ENCODE measurements at regions not wholly inside any gene's neighbourhood (a gene's known extent, or its start where the extent isn't known, plus 50 kb on each side); places are given as distances from the start of the nearest gene placed in this dataset.
"Not testable (repeated sequence)": the region's sequence is repeated elsewhere in the genome, so short reads cannot be mapped to it uniquely, and the experiment has no call there.

DNA sequence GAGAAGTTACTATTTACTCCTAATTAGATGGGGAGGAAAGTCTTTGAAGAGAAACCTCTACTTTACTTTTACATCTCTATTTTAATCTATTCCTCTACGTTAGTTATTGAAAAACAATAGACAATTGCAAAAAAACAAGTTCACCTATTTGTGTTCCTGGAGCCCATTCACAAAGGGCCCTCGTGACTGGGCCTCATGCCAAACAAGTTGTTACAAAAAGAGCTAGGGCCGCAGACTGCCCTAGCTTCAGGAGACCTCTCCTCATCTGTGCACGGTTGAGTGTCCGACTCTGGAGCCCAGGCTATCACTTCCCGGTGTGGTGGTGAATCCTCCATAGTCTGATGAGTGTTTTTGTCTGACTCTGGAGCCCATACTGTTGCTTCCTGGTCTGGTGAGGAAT is 190.9 kb downstream of the ZNF486 start:
- Histone ChIP-seq H3K27me3 (ENCODE audit: control insufficient read depth, insufficient read depth, low read length) (no peaks in the 10 kb centered on the region), H3K4me3 (ENCODE audit: insufficient read depth, low read depth, low read length) (no peak overlapping the region), H3K36me3 (replicated peaks; ENCODE audit: control insufficient read depth, insufficient read depth, low read length) (no peaks in the 10 kb centered on the region)
- DNase-seq = no peak

DNA sequence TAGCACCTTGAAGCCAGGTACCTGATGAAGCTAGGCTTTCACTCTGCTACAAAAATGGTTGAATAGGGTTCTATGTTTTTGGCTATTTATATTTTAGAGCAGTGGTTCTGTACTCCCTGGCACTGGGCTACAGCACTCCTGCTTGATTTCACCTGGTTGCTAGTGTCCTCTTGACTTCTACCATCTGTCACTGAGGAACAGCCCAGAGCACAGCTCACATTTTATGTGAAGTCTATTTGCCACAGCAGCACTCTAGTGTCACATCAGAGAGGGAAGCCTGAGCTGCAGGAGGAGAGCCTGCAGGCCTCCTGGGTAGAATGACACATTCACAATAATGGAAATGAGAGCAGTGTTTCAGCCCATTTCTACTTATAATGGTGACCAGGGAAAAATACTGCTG is 184.2 kb downstream of the ZNF486 start:
- DNase-seq = no peak
- Histone ChIP-seq H3K36me3 (replicated peaks; ENCODE audit: control insufficient read depth, insufficient read depth, low read length) (no peaks in the 10 kb centered on the region), H3K4me3 (ENCODE audit: insufficient read depth, low read depth, low read length) (no peak overlapping the region), H3K27me3 (ENCODE audit: control insufficient read depth, insufficient read depth, low read length) (no peaks in the 10 kb centered on the region)

DNA sequence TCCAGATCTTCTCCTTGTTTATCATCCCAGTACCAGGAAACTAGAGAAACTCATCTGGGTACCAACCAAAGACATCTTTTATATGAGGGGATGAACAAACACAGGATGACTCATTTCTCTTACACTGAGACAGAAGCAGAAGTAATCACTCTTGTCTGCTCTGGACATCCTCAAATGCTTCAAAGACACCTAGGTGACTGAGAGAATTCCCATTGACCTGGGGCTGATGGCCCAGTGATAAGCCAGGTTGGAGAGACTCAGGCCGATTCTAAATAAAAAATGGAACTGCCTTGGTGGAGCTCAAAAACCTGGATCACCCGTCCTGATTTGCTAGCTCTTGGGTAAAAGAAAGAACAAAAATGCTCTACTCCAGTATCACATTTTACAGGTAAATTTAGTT is 182.2 kb downstream of the ZNF486 start:
- DNase-seq = no peak

DNA sequence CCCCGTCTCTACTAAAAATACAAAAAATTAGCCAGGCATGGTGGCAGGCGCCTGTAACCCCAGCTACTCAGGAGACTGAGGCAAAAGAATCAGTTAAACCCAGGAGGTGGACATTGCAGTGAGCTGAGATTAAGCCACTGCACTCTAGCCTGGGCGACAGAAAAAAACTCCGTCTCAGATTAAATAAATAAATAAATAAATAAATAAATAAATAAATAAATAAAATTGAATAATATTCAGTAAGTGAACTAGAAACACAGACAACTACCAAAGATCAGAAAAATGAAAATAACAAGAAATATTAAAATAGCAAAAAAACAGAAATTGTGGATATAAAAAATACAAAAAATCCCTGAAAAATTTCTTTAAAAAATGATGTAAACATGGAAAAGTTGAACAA is 172.4 kb downstream of the ZNF486 start:
- Histone ChIP-seq H3K27me3 (ENCODE audit: control insufficient read depth, insufficient read depth, low read length) (no peaks in the 10 kb centered on the region), H3K4me3 (ENCODE audit: insufficient read depth, low read depth, low read length) (no peak overlapping the region), H3K36me3 (replicated peaks; ENCODE audit: control insufficient read depth, insufficient read depth, low read length) (no peaks in the 10 kb centered on the region)
- no peak for DNase-seq

More for the DNA sequence above, 182.2 kb downstream of the ZNF486 start:
- Histone ChIP-seq H3K36me3 (replicated peaks; ENCODE audit: control insufficient read depth, insufficient read depth, low read length) (no peaks in the 10 kb centered on the region), H3K4me3 (ENCODE audit: insufficient read depth, low read depth, low read length) (no peak overlapping the region), H3K27me3 (ENCODE audit: control insufficient read depth, insufficient read depth, low read length) (no peaks in the 10 kb centered on the region)

DNA sequence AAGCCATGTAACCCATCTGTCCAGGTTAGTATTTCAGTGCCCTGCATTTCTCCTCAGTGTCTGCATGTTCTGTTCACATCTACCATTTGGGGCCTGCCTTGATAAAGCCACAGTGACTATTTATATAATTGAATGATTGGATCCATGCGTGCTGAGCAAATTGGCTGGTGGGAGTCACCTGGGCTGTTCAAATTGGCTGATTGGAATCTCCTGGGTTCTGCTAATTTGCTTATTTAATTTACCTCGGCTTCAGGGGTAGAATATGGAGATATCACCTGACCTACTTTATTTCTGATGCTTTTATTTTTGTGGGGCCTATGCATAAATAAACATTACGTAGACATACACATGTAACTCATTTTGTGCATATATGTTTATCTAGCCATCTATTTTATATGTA is 167.7 kb downstream of the ZNF486 start:
- H3K27me3 ChIP-seq (ENCODE audit: control insufficient read depth, insufficient read depth, low read length) = no peaks in the 10 kb centered on the region

DNA sequence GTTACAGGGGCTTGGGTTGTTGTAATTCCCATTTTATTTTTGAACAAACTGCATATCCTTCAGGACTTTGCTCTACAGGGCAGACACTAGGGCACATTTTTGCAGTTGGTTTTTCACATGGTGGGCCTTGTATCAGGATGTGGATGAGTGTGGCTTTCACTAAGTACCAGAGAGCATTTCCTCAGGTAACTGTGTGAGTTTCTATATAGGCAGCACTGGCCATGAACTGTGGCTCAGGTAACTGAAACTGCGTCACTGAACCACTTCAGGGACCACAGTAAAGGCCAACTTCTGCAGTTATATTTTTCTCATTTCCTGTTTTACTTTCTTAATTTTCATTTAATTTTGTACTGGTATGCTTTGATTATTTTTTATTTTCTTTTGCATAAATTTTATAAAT is 166.5 kb downstream of the ZNF486 start:
- no peaks in the 10 kb centered on the region for H3K36me3 ChIP-seq (replicated peaks; ENCODE audit: control insufficient read depth, insufficient read depth, low read length)
- no peaks in the 10 kb centered on the region for H3K27me3 ChIP-seq (ENCODE audit: control insufficient read depth, insufficient read depth, low read length)
- no peak overlapping the region for H3K4me3 ChIP-seq (ENCODE audit: insufficient read depth, low read depth, low read length)
- no peak for DNase-seq

More for the DNA sequence above, 167.7 kb downstream of the ZNF486 start:
- no peak for DNase-seq
- no peaks in the 10 kb centered on the region for H3K36me3 ChIP-seq (replicated peaks; ENCODE audit: control insufficient read depth, insufficient read depth, low read length)
- H3K4me3 ChIP-seq (ENCODE audit: insufficient read depth, low read depth, low read length) = no peak overlapping the region

DNA sequence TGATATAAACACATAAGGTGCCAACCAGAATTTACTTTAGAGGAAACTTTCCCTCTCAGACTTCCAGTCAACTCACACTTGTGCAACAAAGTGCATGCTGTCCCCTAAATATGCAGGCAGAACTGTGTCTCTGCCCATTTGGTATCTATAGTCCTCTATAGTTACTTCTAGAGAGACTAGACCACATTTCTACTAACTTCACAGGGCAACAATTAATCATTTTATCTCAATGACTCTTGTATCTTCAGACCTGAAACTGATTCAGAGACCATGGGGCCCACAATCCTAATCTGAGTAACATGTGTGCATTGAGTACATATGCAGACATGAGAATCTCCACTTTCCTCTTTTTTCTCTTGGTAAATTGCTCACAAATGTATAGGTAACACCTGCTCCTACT is 158.1 kb downstream of the ZNF486 start:
- no peak for DNase-seq
- no peak overlapping the region for H3K4me3 ChIP-seq (ENCODE audit: insufficient read depth, low read depth, low read length)
- no peaks in the 10 kb centered on the region for H3K27me3 ChIP-seq (ENCODE audit: control insufficient read depth, insufficient read depth, low read length)
- no peaks in the 10 kb centered on the region for H3K36me3 ChIP-seq (replicated peaks; ENCODE audit: control insufficient read depth, insufficient read depth, low read length)

DNA sequence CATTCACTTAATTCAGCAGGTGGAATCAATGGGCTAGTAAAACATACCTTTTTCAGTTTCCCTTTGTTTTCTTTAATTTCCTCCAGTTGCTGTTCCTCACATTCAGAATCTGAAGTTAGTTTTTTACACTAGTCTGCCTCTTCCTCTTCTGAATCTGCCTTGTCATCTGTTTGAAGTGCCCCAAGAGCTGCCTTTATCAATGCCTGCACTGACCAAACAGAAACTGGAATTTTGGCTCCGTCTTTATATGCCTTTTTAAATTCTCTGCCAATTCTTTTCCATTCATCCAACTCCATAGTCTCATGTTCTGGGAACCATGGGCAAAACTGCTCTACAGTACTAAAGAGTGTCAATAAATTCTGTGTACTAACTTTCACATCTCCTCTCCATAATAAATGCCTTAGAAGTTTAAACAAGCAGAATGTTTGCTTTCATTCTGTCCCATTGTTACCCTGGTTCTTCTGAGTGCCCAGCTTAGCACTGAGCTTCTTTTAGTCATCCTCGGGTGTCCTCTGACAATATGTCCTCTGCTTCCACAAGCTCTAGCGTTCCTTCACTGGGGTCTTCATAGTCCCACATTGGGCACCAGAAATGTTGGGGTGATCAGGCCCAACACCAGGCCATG is 154.2 kb downstream of the ZNF486 start:
- no peak for DNase-seq
- Histone ChIP-seq H3K4me3 (ENCODE audit: insufficient read depth, low read depth, low read length) (no peak overlapping the region), H3K27me3 (ENCODE audit: control insufficient read depth, insufficient read depth, low read length) (no peaks in the 10 kb centered on the region), H3K36me3 (replicated peaks; ENCODE audit: control insufficient read depth, insufficient read depth, low read length) (no peaks in the 10 kb centered on the region)

DNA sequence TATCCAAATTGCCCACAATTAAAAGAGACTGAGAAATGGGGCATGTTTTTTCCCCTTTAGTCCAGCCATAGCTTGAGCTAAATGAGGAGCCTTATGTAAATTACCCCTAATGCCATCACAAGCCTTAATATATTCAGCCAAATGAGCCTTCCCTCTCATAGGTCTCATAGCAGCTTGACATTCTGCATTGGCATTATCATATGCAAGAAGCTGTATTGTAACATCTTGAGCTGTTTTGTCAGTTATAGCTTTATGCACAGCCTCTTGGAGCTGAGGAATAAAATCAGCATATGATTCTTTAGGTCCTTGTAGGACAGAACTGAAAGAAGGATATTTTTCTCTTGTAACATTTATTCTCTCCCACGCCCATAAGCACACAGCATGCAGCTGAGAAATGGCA is 153.2 kb downstream of the ZNF486 start:
- H3K36me3 ChIP-seq (replicated peaks; ENCODE audit: control insufficient read depth, insufficient read depth, low read length) = no peaks in the 10 kb centered on the region
- H3K4me3 ChIP-seq (ENCODE audit: insufficient read depth, low read depth, low read length) = no peak overlapping the region
- H3K27me3 ChIP-seq (ENCODE audit: control insufficient read depth, insufficient read depth, low read length) = no peaks in the 10 kb centered on the region
- no peak for DNase-seq

DNA sequence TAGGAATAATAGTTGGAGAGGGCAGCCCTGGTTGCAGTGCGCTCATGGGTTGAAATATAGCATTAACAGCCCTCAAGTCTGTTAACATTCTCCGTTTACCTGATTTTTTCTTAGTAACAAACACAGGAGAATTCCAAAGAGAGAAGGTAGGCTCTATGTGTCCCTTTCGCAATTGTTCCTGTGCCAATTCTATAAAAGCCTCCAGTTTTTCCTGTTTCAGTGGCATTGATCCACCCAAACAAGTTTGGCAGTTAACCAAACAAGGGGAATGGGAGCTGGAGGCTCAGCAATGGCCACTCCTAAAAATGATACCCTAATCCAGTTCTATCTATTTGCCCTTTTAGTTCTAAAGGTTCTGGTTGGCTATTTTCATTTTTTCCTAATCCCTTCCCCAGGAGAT is 151.6 kb downstream of the ZNF486 start:
- Histone ChIP-seq H3K4me3 (ENCODE audit: insufficient read depth, low read depth, low read length) (no peak overlapping the region), H3K27me3 (ENCODE audit: control insufficient read depth, insufficient read depth, low read length) (no peaks in the 10 kb centered on the region), H3K36me3 (replicated peaks; ENCODE audit: control insufficient read depth, insufficient read depth, low read length) (no peaks in the 10 kb centered on the region)
- DNase-seq = no peak

DNA sequence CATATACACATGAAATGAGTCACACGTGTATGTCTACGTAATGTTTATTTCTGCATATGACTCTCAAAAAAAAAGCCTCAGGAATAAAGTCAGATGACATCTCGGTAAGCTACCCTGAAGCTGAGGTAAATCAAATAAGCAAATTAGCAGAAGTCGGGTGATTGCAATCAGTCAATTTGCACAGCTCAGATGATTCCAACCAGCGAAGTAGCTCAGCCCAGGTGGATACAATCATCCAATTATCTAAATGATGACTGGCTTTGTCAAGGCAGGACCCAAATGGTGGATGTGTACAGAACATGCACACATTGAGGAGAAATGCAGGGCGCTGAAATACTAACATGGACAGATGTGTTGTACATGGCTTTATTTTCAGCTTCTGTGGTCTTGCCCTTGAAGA is 148.5 kb downstream of the ZNF486 start:
- Histone ChIP-seq H3K36me3 (replicated peaks; ENCODE audit: control insufficient read depth, insufficient read depth, low read length) (no peaks in the 10 kb centered on the region), H3K4me3 (ENCODE audit: insufficient read depth, low read depth, low read length) (no peak overlapping the region), H3K27me3 (ENCODE audit: control insufficient read depth, insufficient read depth, low read length) (no peaks in the 10 kb centered on the region)
- DNase-seq = no peak

DNA sequence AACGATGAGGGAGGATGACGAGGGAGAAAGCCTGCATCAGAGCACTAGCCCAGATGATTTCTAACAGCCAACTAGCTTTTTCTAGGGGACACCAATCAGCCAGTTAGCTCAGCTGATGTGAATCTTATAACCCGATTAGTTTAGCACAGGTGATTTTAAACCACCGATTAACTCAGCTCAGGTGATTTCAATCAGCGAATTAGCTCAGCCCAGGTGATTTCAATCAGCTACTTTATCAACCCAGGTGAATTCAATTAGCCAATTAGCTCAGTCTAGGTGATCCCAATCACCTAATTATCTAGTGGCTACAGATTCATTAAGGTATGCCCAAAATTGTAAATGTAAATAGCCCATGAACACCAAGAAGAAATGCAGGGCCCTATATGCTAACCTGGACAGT is 146.9 kb downstream of the ZNF486 start:
- Histone ChIP-seq H3K27me3 (ENCODE audit: control insufficient read depth, insufficient read depth, low read length) (no peaks in the 10 kb centered on the region), H3K4me3 (ENCODE audit: insufficient read depth, low read depth, low read length) (no peak overlapping the region), H3K36me3 (replicated peaks; ENCODE audit: control insufficient read depth, insufficient read depth, low read length) (no peaks in the 10 kb centered on the region)
- no peak for DNase-seq

DNA sequence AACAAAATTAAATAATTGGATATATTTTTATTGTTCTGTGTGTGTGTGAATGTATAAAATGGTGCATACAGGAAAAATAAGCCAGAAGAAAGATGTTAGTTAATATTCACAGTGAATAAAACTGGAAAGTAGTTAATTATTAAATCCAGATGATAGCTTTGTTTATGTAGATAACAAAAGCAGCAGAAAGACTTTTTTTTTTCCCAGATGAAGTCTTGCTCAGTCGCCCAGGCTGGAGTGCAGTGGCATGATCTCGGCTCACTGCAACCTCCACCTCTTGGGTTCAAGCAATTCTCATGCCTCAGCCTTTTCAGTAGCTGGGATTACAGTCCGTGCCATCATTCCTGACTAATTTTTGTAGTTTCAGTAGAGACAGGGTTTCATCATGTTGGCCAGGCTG is 140.1 kb downstream of the ZNF486 start:
- no peaks in the 10 kb centered on the region for H3K36me3 ChIP-seq (replicated peaks; ENCODE audit: control insufficient read depth, insufficient read depth, low read length)

DNA sequence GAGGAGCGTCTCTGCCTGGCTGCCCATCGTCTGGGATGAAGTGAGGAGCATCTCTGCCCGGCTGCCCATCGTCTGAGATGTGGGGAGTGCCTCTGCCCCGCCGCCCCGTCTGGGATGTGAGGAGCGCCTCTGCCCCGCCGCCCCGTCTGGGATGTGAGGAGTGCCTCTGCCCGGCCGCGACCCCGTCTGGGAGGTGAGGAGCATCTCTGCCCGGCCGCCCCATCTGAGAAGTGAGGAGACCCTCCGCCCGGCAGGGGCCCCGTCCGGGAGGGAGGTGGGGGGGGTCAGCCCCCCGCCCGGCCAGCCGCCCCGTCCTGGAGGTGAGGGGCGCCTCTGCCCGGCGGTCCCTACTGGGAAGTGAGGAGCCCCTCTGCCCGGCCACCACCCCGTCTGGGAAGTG is 129.3 kb downstream of the ZNF486 start:
- H3K36me3 ChIP-seq (replicated peaks; ENCODE audit: control insufficient read depth, insufficient read depth, low read length); DNase-seq; H3K4me3 ChIP-seq (ENCODE audit: insufficient read depth, low read depth, low read length); H3K27me3 ChIP-seq (ENCODE audit: control insufficient read depth, insufficient read depth, low read length): not testable (repeated sequence)

More for the DNA sequence above, 140.1 kb downstream of the ZNF486 start:
- no peak overlapping the region for H3K4me3 ChIP-seq (ENCODE audit: insufficient read depth, low read depth, low read length)
- H3K27me3 ChIP-seq (ENCODE audit: control insufficient read depth, insufficient read depth, low read length) = no peaks in the 10 kb centered on the region
- DNase-seq = no peak

DNA sequence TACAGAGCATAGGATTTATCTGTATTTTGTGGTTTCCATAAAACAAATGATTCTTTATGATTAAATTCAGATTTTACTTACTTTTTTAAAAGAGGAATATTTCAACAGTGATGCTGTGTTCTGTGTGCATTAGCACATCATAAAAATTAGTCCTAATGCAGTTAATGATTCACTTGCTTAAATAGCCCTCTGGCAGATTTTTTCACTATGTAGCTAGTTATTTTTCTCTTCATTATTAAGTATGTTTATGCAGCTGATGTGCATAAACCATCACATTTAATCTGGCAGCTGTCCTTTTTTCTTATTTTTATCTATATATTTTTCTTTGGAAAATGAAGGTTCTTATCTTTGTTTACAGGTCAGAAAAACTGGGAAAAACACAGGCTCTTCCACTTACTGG is 127.2 kb downstream of the ZNF486 start:
- H3K36me3 ChIP-seq (replicated peaks; ENCODE audit: control insufficient read depth, insufficient read depth, low read length) = no peaks in the 10 kb centered on the region
- no peak overlapping the region for H3K4me3 ChIP-seq (ENCODE audit: insufficient read depth, low read depth, low read length)
- DNase-seq = no peak
- H3K27me3 ChIP-seq (ENCODE audit: control insufficient read depth, insufficient read depth, low read length) = no peaks in the 10 kb centered on the region

DNA sequence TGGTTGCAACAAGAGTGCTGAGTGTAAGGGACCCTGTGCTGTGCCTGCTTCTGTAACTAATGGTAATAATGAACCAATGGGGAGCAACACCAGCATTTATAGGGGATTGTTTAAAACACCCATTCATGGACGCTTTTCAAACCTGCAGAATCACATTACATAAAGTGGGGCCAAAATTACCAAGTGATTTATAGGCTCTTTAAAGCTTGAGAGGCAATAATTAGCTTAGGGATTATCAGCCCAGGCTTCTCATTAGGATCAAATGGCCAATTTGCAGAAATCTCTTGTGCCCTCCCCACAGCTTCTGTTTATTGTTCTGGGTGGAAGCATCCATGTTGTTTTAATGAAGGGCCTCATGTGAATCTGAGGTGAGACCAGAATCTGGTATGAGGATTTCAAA is 125.5 kb downstream of the ZNF486 start:
- DNase-seq; H3K36me3 ChIP-seq (replicated peaks; ENCODE audit: control insufficient read depth, insufficient read depth, low read length); H3K27me3 ChIP-seq (ENCODE audit: control insufficient read depth, insufficient read depth, low read length); H3K4me3 ChIP-seq (ENCODE audit: insufficient read depth, low read depth, low read length): not testable (repeated sequence)
